ENCODE measurements at regions not wholly inside any gene's neighbourhood (a gene's known extent, or its start where the extent isn't known, plus 50 kb on each side); places are given as distances from the start of the nearest gene placed in this dataset.
"Not testable (repeated sequence)": the region's sequence is repeated elsewhere in the genome, so short reads cannot be mapped to it uniquely, and the experiment has no call there.

- H3K9me3 ChIP-seq (replicated peaks; ENCODE audit: control insufficient read depth, insufficient read depth, low read length); ATAC-seq; H3K27me3 ChIP-seq (replicated peaks in 1 of 2; ENCODE audit: control insufficient read depth in 2 of 2, insufficient read depth in 2 of 2, low read length in 1 of 2); DNase-seq (ENCODE audit: low read depth, low spot score); POLR2A ChIA-PET; in situ Hi-C loops (cut with MboI); H4K20me1 ChIP-seq (ENCODE audit: control insufficient read depth, insufficient read depth); H3K4me3 ChIP-seq; H3K9ac ChIP-seq (ENCODE audit: control insufficient read depth, insufficient read depth, low read length); RAD21 ChIA-PET (ENCODE audit: unreplicated experiment); H3K27ac ChIP-seq (ENCODE audit: control insufficient read depth, insufficient read depth); SMC1A ChIA-PET (ENCODE audit: uncharacterized antibody, unreplicated experiment); FAIRE-seq; H3K36me3 ChIP-seq (ENCODE audit: control insufficient read depth in 2 of 2, insufficient read depth in 2 of 2, low read length in 1 of 2); CTCF ChIA-PET; H3K4me2 ChIP-seq (ENCODE audit: control insufficient read depth, insufficient read depth); H3K4me1 ChIP-seq (ENCODE audit: control insufficient read depth, insufficient read depth, low read length); intact Hi-C loops (cut with micrococcal nuclease; ENCODE audit: unreplicated experiment); BruUV-seq (replicated peaks); H3K79me2 ChIP-seq (ENCODE audit: control insufficient read depth, insufficient read depth, low read length); H2AFZ ChIP-seq (ENCODE audit: control insufficient read depth, low read depth, low read length): not testable (repeated sequence)
- 52% methylated on average over 4 of the region's 4 CpGs for WGBS (ENCODE audit: insufficient coverage, insufficient replicate concordance, low lambda C conversion rate, missing lambda C conversion rate)
Measured at GRCh38 chr13:65922846-65923245, 1307.3 kb downstream of the PCDH9 start.

GRCh38 chr13:65921933-65922332 lies 1308.2 kb downstream of the PCDH9 start:
- RAD21 ChIA-PET (ENCODE audit: unreplicated experiment), result no interaction called here
- TF ChIP-seq BHLHE40 (IDR thresholded peaks at IDR 0.05; ENCODE audit: borderline replicate concordance in 1 of 2, low read depth in 2 of 2, low read length in 1 of 2), result no peak
- no peak for TF ChIP-seq NRF1 (conservative IDR thresholded peaks at IDR 0.05; ENCODE audit: low read depth, low read length)
- no peak for TF ChIP-seq CBX5 (IDR thresholded peaks at IDR 0.05; ENCODE audit: low read depth)
- TF ChIP-seq STAT1 (conservative IDR thresholded peaks at IDR 0.05), result no peak
- no peak for TF ChIP-seq ZNF687 (IDR thresholded peaks at IDR 0.05)
- no peak for TF ChIP-seq ZNF384 (IDR thresholded peaks at IDR 0.05; ENCODE audit: borderline replicate concordance, low read depth, low read length)
- TF ChIP-seq ZZZ3 (IDR thresholded peaks at IDR 0.05; ENCODE audit: control insufficient read depth, insufficient read length, low read depth), result no peak
- TF ChIP-seq EED (IDR thresholded peaks at IDR 0.05; ENCODE audit: low read depth), result no peak
- TF ChIP-seq MAX (IDR thresholded peaks at IDR 0.05; ENCODE audit: low read depth, low read length), result no peak
- TF ChIP-seq ZBTB33 (IDR thresholded peaks at IDR 0.05), result no peak
- TF ChIP-seq BRCA1 (IDR thresholded peaks at IDR 0.05; ENCODE audit: low read depth, low read length), result no peak
- no peak for TF ChIP-seq SRF (IDR thresholded peaks at IDR 0.05; ENCODE audit: low read depth in 2 of 2, low read length in 2 of 2)

More at GRCh38 chr13:65921933-65922332, 1308.2 kb downstream of the PCDH9 start:
- no peak for DNase-seq (ENCODE audit: low read depth, low spot score)
- Histone ChIP-seq H3K4me3 (no peak overlapping the region), H3K27me3 (replicated peaks in 1 of 2; ENCODE audit: control insufficient read depth in 2 of 2, insufficient read depth in 2 of 2, low read length in 1 of 2) (no peaks in the 10 kb centered on the region), H4K20me1 (ENCODE audit: control insufficient read depth, insufficient read depth) (no peaks in the 10 kb centered on the region), H3K9me3 (replicated peaks; ENCODE audit: control insufficient read depth, insufficient read depth, low read length) (no peaks in the 10 kb centered on the region), H3K9ac (ENCODE audit: control insufficient read depth, insufficient read depth, low read length) (no peak overlapping the region), H3K4me2 (ENCODE audit: control insufficient read depth, insufficient read depth) (no peak overlapping the region), H3K79me2 (ENCODE audit: control insufficient read depth, insufficient read depth, low read length) (no peaks in the 10 kb centered on the region), H3K27ac (ENCODE audit: control insufficient read depth, insufficient read depth) (no peak overlapping the region), H3K4me1 (ENCODE audit: control insufficient read depth, insufficient read depth, low read length) (no peaks in the 10 kb centered on the region), H2AFZ (ENCODE audit: control insufficient read depth, low read depth, low read length) (no peak overlapping the region), H3K36me3 (ENCODE audit: control insufficient read depth in 2 of 2, insufficient read depth in 2 of 2, low read length in 1 of 2) (no peaks in the 10 kb centered on the region)
- no peak for FAIRE-seq
- WGBS (ENCODE audit: insufficient coverage, insufficient replicate concordance, low lambda C conversion rate, missing lambda C conversion rate), result 2% methylated on average over 2 of the region's 2 CpGs
- ChIA-PET CTCF (no interaction called here), SMC1A (ENCODE audit: uncharacterized antibody, unreplicated experiment) (no interaction called here), POLR2A (no interaction called here)
- BruUV-seq (replicated peaks), result no TSS peak
- in situ Hi-C loops (cut with MboI) (no loop called here), intact Hi-C loops (cut with micrococcal nuclease; ENCODE audit: unreplicated experiment) (no loop called here)
- ATAC-seq, result no peak
